ENCODE measurements at regions not wholly inside any gene's neighbourhood (a gene's known extent, or its start where the extent isn't known, plus 50 kb on each side); places are given as distances from the start of the nearest gene placed in this dataset.

DNA sequence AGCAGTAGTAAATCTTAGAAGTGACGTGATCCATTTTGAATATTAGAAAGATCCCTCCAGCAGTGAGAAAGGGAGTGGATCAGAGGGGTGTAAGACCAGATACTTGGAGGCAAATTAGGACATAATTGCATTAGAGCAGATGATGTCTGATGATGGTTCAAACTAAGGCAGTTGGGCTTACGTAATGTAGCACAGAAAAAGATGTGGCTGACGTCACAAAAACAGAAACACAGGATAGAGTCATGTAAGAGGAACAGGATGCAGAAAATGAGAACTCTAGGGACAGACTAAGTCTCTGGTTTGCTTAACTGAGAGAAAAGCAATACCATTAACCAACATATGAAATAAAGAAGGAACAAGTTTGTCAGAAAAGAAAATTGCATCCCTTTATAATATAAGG lies 392.5 kb upstream of the DACH1 start:
- Histone ChIP-seq H3K27me3 (ENCODE audit: insufficient read depth, low read length) (no peaks in the 10 kb centered on the region), H3K36me3 (ENCODE audit: control insufficient read depth in 1 of 2, insufficient read depth in 2 of 2, low read length in 2 of 2) (no peaks in the 10 kb centered on the region; a peak in 1 of 4 replicates), H3K4me3 (replicated peaks in 1 of 2; ENCODE audit: low read depth in 1 of 2, low read length in 2 of 2) (no peak overlapping the region), H3K9ac (ENCODE audit: low read length) (no peak overlapping the region), H3K4me2 (ENCODE audit: low read length) (no peak overlapping the region), H3K4me1 (ENCODE audit: control insufficient read depth in 1 of 2, insufficient read depth in 2 of 2, low read length in 2 of 2) (no peaks in the 10 kb centered on the region), H4K20me1 (ENCODE audit: insufficient read depth) (no peaks in the 10 kb centered on the region), H3K9me3 (ENCODE audit: control insufficient read depth in 1 of 2, insufficient read depth in 1 of 2, low read depth in 1 of 2, low read length in 2 of 2) (no peaks in the 10 kb centered on the region; a peak in 1 of 4 replicates), H2AFZ (ENCODE audit: low read depth, low read length, poor library complexity, severe bottlenecking) (no peak overlapping the region), H3K9me2 (ENCODE audit: insufficient read depth) (no peaks in the 10 kb centered on the region), H3K79me2 (ENCODE audit: insufficient read depth, low read length) (no peaks in the 10 kb centered on the region), H3K27ac (ENCODE audit: low read depth, low read length) (no peak overlapping the region)
- no peak for DNase-seq (ENCODE audit: low read depth, low spot score)
- ChIA-PET POLR2A (no interaction called here), RAD21 (ENCODE audit: low non-redundant PET in 1 of 2, low total read pairs in 2 of 2, uncharacterized antibody in 2 of 2, unreplicated experiment in 2 of 2) (no interaction called here), CTCF (no interaction called here)
- ATAC-seq, result no peak
- TF ChIP-seq POLR2A (IDR thresholded peaks at IDR 0.05; ENCODE audit: borderline replicate concordance, extremely low read depth, insufficient read depth, insufficient read length) (no peak), CTCF (IDR thresholded peaks at IDR 0.05 in 2 of 3, conservative IDR thresholded peaks at IDR 0.05 in 1 of 3; ENCODE audit: borderline replicate concordance in 1 of 3, insufficient read depth in 1 of 3, low read depth in 2 of 3, low read length in 2 of 3) (no peak)
- BruUV-seq (replicated peaks), result no TSS peak
- intact Hi-C loops (cut with micrococcal nuclease), result no loop called here

DNA sequence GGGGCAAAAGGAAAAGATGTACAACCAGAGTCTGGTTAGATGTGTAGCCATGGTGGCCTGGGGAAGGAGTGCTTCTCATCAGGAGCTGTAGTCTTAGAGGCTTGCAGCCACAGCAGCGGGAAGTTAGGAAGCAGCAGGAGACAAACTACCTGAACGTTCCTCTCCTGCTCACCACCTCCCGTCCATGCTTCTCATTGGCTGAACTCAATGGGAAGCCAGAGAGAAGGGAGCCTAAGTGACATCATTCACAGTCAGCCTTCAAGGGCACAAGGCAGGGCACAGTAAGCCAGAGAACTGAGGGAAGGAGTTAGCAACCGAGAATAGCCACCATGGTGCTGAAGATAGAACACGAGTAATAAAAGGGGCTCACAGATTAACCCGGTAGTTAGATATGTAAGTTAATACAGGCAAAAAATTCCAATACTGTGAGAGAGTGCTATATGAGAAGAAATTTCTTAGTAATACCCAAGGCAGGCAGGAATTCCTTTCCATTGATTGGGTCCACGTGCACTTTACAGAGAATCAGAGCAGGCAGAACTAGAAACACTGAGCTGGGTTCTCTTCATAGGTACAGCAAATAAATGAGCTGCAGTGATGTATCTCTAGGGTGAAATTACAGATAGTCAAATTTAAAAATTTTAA lies 391.5 kb upstream of the DACH1 start:
- ChIA-PET CTCF (no interaction called here), POLR2A (no interaction called here), RAD21 (ENCODE audit: low non-redundant PET in 1 of 2, low total read pairs in 2 of 2, uncharacterized antibody in 2 of 2, unreplicated experiment in 2 of 2) (no interaction called here)
- BruUV-seq (replicated peaks), result no TSS peak
- no peak overlapping the region for H3K27ac ChIP-seq (ENCODE audit: low read depth, low read length)
- H3K9ac ChIP-seq (ENCODE audit: low read length), result no peak overlapping the region
- H4K20me1 ChIP-seq (ENCODE audit: insufficient read depth), result no peaks in the 10 kb centered on the region
- no peaks in the 10 kb centered on the region; a peak in 1 of 4 replicates for H3K36me3 ChIP-seq (ENCODE audit: control insufficient read depth in 1 of 2, insufficient read depth in 2 of 2, low read length in 2 of 2)
- DNase-seq (ENCODE audit: low read depth, low spot score) (no peak), ATAC-seq (no peak)
- H3K27me3 ChIP-seq (ENCODE audit: insufficient read depth, low read length), result no peaks in the 10 kb centered on the region
- H3K4me2 ChIP-seq (ENCODE audit: low read length), result no peak overlapping the region
- no peaks in the 10 kb centered on the region for H3K4me1 ChIP-seq (ENCODE audit: control insufficient read depth in 1 of 2, insufficient read depth in 2 of 2, low read length in 2 of 2)
- no peak overlapping the region for H3K4me3 ChIP-seq (replicated peaks in 1 of 2; ENCODE audit: low read depth in 1 of 2, low read length in 2 of 2)
- no peaks in the 10 kb centered on the region; a peak in 1 of 4 replicates for H3K9me3 ChIP-seq (ENCODE audit: control insufficient read depth in 1 of 2, insufficient read depth in 1 of 2, low read depth in 1 of 2, low read length in 2 of 2)
- no peaks in the 10 kb centered on the region for H3K9me2 ChIP-seq (ENCODE audit: insufficient read depth)
- intact Hi-C loops (cut with micrococcal nuclease), result no loop called here
- H2AFZ ChIP-seq (ENCODE audit: low read depth, low read length, poor library complexity, severe bottlenecking), result no peak overlapping the region
- no peaks in the 10 kb centered on the region for H3K79me2 ChIP-seq (ENCODE audit: insufficient read depth, low read length)
- TF ChIP-seq, protein P1, sequence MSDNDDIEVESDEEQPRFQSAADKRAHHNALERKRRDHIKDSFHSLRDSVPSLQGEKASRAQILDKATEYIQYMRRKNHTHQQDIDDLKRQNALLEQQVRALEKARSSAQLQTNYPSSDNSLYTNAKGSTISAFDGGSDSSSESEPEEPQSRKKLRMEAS (IDR thresholded peaks at IDR 0.05), result no peak
- TF ChIP-seq ZNF274 (IDR thresholded peaks at IDR 0.05; ENCODE audit: low read depth, low read length), result no peak
- TF ChIP-seq, protein P2, sequence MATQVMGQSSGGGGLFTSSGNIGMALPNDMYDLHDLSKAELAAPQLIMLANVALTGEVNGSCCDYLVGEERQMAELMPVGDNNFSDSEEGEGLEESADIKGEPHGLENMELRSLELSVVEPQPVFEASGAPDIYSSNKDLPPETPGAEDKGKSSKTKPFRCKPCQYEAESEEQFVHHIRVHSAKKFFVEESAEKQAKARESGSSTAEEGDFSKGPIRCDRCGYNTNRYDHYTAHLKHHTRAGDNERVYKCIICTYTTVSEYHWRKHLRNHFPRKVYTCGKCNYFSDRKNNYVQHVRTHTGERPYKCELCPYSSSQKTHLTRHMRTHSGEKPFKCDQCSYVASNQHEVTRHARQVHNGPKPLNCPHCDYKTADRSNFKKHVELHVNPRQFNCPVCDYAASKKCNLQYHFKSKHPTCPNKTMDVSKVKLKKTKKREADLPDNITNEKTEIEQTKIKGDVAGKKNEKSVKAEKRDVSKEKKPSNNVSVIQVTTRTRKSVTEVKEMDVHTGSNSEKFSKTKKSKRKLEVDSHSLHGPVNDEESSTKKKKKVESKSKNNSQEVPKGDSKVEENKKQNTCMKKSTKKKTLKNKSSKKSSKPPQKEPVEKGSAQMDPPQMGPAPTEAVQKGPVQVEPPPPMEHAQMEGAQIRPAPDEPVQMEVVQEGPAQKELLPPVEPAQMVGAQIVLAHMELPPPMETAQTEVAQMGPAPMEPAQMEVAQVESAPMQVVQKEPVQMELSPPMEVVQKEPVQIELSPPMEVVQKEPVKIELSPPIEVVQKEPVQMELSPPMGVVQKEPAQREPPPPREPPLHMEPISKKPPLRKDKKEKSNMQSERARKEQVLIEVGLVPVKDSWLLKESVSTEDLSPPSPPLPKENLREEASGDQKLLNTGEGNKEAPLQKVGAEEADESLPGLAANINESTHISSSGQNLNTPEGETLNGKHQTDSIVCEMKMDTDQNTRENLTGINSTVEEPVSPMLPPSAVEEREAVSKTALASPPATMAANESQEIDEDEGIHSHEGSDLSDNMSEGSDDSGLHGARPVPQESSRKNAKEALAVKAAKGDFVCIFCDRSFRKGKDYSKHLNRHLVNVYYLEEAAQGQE (IDR thresholded peaks at IDR 0.05; ENCODE audit: low read depth), result no peak
- TF ChIP-seq, protein P3, sequence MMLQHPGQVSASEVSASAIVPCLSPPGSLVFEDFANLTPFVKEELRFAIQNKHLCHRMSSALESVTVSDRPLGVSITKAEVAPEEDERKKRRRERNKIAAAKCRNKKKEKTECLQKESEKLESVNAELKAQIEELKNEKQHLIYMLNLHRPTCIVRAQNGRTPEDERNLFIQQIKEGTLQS (IDR thresholded peaks at IDR 0.05), result no peak
- TF ChIP-seq RAD21 (IDR thresholded peaks at IDR 0.05; ENCODE audit: low read depth), result no peak
- no peak for TF ChIP-seq SP1 (IDR thresholded peaks at IDR 0.05; ENCODE audit: low read depth)
- TF ChIP-seq EZH2 (IDR thresholded peaks at IDR 0.05), result no peak
- TF ChIP-seq ZFX (IDR thresholded peaks at IDR 0.05), result no peak
- TF ChIP-seq YY1 (IDR thresholded peaks at IDR 0.05; ENCODE audit: extremely low read depth, insufficient replicate concordance, low read depth, low read length), result no peak
- no peak for TF ChIP-seq JUND (IDR thresholded peaks at IDR 0.05)
- no peak for TF ChIP-seq FOSL1 (IDR thresholded peaks at IDR 0.05; ENCODE audit: low read depth)
- TF ChIP-seq SIN3A (IDR thresholded peaks at IDR 0.05; ENCODE audit: low read depth), result no peak
